Glomerular visceral epithelial cell (primary cell): ENCODE measurements at regions not wholly inside any gene's neighbourhood (a gene's known extent, or its start where the extent isn't known, plus 50 kb on each side); places are given as distances from the start of the nearest gene placed in this dataset.

ENCODE experiments used
- DNase-seq: peaks from one replicate; pipeline ENCODE4 v3.0.0-alpha.2; 2016; ENCODE audit errors: extremely low spot score

DNA sequence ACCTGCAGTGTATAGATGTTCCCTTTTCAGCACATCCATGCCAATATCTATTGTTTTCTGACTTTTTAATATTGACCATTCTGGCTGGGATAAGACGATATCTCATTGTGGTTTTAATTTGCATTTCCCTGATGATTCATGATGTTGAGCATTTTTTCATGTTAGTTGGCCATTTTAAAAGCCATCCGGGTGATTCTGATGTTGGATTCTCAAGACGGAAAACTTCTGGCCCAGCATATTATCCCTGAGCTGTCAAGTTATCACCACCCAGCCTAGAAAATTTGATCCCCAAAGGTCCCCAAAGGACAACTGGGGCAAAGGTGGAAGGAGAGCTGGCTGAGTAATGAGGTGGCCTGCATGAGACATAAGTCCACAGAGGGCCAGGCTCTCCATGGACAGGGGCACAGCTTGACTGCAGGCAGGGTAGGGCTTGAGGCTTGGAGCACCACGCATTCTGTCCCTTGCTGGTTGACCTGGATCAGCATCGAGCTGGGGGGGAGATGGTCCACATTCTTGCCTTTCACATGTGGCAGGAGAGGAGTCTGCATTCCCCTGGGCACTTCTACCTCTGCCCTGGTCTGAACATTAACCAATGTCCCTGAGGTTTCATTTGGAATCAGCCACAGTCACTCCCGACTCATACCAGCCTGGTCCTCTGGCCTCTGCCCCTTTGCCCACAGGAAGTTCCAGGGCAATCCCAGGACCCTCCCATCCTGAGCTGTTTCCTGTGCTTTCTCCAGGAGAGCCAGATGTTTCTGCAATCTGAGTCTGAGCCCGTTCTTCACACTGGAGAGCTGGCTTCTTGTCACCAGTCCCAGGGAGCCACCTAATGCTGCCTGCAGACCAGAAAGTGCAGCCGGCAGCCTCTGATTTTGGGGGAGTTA lies 69.2 kb downstream of the ISG20 start:
- no peak for DNase-seq

DNA sequence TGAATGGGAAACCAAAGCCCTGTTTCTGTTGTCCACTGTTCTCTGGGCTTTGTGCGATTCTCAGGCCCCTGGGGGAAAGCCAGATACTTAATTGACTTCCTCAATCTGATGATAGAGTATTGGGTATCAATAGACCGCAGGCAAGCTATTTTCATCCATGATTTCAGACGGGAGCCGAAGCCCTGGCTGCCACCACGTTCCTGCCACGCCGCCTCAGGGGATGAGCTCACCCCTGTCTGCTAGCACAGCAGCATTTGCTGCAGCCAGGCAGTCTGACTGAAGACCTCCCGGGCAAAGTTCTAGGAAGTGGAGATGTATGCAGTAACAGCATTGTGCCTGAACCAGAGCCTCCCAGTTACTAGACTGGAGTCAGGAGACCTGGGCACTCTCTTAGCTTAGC lies 69.8 kb downstream of the ISG20 start:
- DNase-seq: no peak

DNA sequence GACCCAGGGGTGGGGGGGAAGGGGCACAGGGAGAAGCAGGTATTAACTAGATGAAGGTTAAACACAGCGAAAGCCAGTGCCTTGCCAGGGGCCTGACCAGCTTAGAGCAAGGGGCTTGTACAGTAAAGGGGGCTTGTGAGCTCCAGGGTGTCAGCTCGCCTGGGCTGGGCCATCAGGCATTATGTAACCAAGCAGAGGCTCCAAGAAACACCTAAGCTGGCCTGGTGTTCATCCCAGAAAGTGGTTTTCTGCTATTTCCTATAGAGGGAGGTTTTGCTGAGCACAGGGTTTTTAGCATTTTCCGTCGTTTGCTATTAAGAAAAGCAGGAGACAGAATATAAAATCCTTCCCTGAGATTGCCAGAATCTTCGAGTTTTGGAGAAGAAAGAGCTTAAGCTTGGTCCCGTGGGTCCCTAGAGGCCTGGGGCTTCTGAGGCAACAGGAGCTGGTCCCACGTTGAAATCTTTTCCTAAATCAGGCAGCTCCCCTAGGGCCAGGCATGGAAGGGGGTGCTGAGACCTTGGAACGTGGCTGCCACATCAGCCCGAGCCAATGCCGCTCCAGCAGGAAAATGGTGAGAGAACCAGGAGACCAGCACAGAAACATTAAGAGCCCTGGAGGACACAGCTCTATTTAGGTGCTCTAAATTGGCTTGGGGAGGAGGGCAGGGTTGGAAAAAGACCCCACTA lies 71.4 kb downstream of the ISG20 start:
- no peak for DNase-seq

DNA sequence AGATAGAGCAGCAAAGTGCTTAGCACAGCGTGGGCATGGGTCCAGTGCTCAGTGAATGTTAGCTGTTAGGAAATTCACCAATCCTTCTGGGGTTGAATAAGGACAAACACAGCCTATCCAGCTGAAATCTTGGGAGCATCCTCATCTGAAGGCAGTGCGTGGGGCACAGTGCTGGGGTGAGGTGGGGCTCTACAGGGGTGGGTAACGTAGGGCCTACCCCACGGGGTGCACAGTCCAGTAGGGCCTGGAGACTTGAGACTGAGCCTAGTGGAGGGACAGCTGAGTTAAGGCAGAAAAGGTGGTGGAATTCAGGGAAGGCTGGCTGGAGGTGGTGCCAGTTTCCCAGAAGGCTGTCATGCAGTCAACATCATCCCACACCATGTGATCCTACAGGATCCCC lies 73.0 kb downstream of the ISG20 start:
- DNase-seq: no peak

DNA sequence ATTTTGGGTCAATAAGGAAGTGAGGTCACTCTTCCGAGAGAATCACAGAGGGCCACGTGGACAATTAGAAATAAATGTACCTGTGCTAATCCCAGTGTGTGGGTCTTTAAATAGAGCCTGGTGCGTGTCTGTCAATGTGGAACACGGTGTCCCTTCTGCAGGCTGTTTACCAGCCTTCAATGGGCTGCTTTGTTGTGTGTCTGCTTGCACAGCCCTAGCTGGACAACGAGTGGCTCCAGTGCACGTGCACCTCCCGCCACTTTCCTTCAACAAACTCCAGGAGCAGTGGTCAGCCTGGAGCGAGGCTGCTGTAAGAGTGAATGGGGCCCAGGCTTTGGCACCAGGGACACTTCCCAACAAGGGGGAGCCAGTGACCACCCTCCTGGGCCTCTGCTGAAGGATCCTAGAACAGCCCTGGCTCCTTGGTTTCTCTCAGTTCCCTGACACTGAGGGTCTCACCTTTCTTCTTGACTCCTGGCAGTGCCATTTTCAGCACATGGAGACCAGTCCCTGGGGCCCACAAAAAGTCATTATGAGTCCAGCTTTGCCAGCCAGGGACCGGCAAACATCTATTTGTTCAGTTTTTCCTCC lies 76.1 kb downstream of the ISG20 start:
- no peak for DNase-seq

DNA sequence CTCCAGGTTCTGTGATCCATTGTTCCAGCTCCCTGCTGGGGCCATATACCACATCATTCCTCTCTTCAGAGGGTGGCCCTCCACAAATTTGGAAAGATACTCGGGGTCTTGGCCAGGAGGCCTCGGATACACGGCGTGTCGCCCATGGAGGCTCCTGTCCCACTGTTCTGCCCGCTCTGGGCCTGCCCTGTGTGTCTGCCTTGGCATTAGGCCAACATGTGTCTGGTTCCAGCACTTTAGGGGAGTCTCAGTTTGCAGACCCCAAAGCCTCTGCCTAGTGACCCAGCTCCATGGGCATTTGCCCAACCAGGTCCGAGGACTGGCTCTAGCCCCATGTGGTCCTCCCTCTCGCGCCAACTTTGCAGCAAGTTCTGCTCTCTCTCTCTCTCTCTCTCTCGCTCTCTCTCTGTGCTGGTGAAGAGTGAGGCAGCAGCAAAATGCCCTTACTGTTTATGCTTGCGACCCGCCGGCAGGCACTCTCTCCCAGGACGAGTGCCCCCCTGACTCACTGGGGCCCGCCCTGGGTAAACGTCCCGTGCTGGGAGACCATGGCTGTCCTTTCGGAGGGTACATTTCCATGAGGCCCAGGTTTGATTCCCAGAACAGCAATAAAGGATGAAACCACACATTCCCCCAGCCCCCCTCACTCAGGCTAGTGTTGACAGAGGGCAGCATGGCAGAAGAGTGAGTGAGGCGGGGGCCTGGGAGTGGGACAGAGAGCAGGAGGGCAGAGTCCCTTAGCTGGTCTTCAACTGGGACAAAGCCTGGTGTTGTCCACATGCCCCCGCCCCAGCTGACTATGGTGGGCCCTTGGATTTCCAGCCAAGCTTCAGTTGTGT lies 77.9 kb downstream of the ISG20 start:
- no peak for DNase-seq

DNA sequence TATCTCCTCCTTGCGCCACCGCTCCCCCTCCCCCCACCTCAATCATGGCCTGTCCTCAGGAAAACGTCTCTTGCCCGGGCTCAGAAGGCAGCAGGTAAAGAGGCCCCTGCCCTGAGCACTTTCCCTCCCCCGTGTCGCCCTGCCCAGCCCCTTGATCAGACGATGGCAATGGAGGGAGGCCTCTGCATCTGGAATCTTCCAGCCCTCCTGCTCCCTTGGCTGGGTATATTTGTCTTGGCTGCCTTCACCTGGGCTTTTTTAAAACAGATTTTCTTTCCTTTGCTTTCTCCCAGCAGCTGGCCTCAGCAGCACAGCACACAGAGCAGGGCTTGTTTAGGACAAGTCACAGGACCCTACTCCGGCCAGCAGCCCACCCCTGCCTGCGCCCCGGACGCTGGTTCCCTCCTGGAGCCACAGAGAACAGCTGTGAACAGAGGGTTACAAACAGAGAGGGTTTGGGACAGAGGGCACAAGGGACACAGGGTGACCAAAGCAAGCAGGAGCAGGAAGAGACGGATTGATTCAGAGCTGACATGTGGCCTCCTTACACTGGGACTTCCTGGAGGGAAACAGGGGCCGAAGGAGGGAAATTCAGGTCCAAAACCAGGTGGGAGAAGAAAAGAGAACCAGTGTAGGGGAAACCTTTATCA lies 78.7 kb downstream of the ISG20 start:
- DNase-seq: no peak

DNA sequence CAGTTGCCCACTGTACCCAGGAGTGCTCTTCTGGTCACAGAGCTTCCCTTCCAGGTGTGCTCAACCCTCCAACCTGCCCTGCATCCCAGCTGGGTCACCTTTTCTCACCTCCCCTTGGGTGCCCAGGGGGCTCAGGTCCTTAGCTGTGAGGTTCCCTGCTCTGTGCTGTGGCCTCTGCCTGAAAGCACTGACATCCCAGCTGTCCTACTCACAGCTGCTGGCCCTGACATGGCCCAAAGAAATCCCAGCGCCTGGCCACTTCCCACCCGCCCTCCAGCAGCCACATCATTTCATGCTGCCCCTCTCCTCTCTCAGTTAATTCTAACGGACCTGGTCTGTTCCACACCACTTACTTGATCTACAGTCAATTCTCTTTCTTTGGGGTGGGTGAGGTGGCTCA lies 79.9 kb downstream of the ISG20 start:
- DNase-seq: no peak

DNA sequence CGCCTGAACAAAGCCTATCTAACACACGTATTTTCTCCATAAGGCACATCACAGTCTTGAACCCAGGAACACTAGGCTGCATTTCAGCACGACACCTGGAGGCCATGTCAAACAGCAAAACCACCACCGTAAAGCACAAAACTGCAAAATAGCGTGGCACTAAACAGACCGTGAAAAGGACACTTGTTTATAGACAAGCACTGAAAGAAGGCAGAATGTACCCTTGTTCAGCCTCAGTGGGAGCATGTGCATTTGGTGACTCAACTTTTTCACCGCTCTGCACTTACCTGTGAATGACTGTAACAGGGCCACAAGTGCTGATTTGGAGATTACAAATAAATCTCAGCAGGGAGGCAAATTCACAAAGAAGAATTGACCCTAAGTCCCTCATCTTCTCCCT lies 80.8 kb downstream of the ISG20 start:
- no peak for DNase-seq

DNA sequence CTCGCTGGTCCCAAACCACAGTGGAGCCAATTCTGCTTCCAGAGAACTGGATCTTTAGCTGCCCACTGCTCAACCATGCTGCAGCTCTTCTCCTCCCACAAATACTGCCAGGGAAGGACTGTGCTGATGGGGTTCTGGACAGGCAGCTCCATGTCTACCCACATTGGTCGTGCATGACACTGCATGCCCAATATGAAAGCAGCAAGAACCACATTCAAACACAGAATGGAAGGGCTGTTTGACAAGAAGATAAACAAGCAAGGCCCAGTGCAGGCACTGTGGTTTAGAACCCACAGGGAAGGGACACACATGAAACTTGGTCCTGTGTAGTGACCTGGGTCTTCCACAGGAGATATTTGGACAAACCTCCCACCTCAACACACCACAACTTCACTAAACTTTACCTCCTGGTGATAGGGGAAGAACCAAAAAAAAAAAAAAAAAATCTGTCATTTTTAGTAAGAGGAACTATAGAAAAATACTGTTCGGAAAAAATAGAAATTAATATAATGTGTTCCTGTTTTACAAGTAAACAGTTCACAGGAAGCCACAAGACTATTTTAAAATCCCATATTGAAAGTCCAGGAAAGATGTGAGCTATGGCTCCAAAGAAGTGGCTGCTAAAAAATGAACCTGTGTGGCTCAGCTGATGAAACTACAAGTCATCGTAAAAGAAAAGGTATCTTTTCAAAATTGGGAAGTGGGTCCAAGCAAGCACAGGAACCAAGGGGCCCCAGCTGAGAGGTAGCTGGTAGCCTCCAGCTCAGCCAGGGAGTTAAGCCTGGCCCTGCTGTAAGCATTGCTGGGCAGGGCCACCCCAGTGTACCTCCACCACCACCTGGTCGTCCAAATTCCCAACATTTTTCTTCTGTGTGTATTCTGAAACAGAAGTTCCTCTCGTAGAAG lies 77.7 kb upstream of the ACAN start:
- DNase-seq: no peak

DNA sequence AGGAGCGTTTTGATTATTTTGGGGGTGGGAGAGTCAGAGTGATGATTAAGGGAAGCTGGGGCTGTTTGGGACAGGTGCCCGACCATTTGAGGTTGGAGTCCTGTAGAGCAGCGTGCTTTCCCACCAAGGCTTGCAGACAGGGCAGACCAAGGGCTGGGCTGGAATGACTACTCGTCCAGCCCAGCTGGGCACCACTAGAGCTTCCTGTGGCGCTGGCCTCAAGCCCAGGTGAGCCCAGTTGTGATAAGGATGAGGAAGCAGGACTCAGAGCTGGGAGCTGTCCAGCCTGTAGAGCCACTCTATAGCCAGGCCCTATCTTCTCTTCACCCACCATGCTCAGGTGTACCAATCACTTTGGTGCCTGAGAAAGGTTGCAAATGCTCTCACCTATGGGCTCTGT lies 75.8 kb upstream of the ACAN start:
- no peak for DNase-seq

DNA sequence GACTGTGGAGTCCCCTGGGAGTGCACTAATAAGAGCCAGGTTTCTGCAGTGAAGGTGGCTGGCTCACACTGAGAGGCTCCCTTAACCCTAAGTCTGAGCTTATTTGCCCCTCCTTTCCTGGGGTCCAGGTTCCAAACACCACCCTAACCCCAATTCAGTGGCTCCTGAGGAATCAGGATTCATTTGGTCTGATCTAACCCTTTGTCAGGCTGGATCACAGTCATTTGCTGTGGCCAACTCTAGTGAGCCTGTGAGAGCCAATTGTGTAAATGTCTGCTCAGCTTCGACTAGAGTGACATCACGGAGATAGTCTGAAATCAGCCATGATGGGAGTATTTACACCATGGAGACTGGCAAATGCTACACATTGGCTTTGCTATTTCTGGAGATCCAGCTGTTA lies 73.7 kb upstream of the ACAN start:
- DNase-seq: no peak

DNA sequence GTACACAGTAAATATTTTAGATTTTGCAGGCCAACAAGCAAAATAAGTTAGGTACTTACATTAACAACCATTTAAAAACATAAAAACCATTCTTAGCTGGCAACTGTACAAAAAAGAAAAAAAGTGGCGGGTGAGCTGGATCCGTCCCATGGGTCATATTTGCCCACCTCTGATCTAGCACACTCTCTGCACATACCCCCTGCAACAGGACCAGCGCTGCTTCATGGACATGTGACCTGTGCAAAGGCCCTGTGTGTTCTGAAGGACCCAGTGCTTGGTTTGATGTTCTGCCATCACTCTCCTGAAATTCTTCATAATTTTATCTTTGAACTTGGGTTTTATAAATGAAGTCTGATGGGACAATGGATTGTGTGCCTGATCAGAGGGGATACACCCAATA lies 72.5 kb upstream of the ACAN start:
- DNase-seq: no peak

DNA sequence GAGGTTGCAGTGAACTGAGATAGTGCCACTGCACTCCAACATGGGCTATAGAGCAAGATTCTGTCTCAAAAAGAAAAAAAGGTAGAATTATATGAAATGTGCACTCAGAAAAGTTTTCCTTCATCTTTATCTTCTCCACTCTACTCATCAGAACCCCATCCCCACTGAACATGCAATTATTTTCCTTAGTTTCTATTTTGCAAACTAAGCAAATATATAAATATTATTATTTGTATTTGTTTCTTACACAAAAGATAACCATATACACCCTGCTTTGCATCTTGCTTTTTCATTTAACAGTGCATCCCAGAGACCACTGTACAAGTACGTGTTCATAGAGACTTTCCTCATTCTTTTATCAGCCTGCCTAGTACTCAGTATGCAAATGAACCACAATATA lies 68.0 kb upstream of the ACAN start:
- DNase-seq: no peak

DNA sequence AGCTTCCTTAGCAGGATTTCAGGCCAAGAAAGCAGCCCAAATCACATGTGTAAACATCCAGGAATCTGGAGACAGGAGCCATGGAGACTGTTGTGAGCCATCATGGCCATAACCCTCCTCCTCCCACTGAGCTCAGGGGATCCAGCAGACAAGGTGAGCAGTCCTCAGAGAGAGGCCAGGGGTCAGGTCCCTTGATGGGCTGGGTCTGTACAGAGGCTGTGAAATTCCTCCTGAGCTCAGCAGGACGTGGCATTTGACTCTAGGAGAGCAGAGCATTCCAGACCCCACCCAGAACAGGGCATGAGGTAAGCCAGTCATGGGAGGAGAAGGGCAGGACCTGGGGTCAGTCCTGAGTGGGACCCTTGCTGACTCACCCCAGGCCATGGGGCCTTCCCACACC lies 67.0 kb upstream of the ACAN start:
- DNase-seq: no peak

DNA sequence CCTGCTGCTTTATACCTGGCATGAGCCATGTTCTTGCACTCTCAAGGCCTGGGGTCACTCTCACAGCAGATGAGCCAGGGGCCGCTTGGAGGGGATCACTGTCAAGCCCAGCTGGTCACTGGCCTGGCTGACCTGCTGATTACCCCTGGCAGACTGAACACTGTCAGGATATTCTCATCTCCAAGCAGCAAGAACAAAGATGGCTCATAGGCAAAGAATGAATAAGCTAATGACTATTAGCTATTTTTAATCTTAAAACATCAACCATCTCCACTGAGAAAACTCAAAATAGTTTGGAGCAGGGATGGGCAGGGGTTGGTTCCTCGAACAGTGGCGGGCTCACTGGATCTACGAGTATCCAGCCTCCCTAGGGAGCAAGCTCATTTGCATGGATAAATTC lies 64.4 kb upstream of the ACAN start:
- DNase-seq: no peak

DNA sequence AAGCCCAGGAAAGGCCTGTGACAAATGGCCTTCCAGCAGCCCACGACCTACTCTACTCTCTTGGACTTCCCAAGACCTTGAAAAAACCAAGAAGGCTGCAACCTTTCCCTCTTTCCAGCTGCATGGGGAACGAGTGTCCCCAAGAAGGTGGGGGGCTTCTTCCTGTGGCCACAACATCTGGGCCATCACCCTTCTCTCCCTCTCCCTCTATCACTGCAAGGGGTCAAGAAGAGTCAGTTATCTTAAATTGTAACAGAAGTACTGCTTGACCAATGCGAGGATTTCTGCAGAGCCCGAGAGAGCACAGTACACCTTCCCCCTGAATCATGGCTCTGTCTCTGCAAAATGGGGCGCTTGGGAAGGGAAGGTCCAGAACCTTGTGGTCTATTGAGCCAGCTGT lies 63.7 kb upstream of the ACAN start:
- DNase-seq: no peak

DNA sequence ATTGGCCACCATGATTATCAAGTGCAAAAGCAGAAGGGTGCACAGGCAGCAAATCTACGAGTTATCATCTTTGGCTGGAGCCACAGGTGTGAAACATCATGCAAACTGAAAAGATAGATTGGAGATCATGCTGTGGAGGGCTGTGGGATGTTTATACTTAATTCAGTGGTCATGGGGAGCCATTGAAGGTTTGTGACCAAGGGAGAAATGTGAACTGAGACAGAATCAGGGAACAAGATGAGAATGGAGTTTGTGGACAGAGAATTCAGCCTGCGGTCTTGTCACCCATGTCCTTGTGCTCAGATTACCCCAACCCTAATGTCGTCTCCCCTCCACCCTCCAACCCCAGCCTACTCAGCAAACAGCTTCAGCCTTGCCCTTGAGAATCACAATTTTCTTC lies 62.9 kb upstream of the ACAN start:
- DNase-seq: no peak

DNA sequence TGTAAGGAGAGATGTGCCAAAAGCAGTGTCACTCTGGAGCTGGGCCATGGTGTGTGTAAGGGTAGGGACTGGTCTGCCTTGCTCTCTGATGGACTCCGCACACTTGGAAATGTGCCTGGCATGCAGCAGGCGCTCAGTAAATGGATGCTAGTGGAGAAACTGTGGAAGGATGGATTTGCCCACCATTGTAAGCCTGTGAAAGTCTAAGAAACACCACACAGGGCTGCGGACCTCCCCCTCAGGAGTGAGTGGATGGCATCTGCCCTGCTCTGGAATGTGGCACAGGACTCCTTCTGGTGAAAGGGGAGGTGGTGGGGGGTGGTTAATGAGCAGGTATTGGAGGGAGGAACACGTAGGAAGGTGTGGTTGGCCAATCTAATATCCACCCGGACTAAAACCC lies 62.2 kb upstream of the ACAN start:
- DNase-seq: no peak

DNA sequence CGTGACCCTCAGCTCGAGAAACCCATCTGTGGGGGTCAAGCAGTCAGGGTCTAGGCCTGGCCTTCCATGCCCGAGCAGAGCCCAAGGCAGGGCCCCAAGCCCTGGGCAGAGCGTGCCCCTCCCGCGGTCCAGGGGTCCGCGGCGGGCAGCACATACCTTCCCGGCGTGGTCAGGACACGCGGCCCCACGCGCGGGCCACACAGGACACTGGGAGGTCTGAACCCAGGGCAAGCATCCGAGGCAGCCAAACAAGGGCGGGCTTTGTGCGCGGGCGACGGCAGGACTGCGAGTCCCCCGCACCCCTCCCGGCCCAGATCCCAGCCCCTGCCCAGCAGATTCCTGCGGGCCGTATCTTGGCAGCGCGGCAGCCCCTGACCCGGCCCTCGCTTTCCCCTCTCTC lies 61.6 kb upstream of the ACAN start:
- DNase-seq: no peak

DNA sequence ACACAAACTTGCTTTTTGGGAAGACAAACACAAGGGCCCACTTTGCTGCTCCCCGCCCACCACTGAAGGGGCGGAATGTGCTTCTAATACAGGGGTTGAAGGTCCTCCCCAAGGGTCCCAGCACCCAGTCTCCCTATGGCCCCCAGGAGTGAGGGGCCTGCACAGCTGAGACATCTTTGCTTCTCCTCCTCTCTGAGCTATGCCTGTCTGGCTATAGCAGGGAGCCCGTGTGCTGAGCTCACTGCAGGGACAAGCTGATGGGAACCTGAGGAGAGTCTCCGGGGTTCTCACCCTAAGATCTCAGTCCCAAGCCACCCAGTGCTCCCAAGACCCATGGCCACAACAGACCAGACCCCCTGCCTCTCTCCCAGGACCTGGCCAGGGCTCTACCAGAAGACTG lies 61.1 kb upstream of the ACAN start:
- no peak for DNase-seq
